ENCODE measurements at regions not wholly inside any gene's neighbourhood (a gene's known extent, or its start where the extent isn't known, plus 50 kb on each side); places are given as distances from the start of the nearest gene placed in this dataset.

GRCh38 chr1:57982852-57983251 is 559.0 kb upstream of the DAB1 start:
- TF ChIP-seq CTCF (conservative IDR thresholded peaks at IDR 0.05; ENCODE audit: low read depth, low read length) (no peak), EZH2 (IDR thresholded peaks at IDR 0.05; ENCODE audit: borderline replicate concordance, low read depth, low read length, poor library complexity, severe bottlenecking) (no peak)
